Thyroid gland (tissue), 4 donors: ENCODE measurements at regions not wholly inside any gene's neighbourhood (a gene's known extent, or its start where the extent isn't known, plus 50 kb on each side); places are given as distances from the start of the nearest gene placed in this dataset.

Experiments
- CTCF ChIP-seq, 6 experiments: fragments of 200-600 bp in 3 of 6; fragments of 450-650 bp in 3 of 6; sonication (generic) in 3 of 6; IDR thresholded peaks; one replicate each; pipeline ENCODE4 v1.5.1; 2016 to 2019; ENCODE audit warnings: antibody characterized with exemption in 6 of 6, mild to moderate bottlenecking in 2 of 6, inconsistent platforms in 1 of 6, moderate library complexity in 1 of 6
- POLR2A ChIP-seq, 2 donors: fragments of 450-650 bp; IDR thresholded peaks; one replicate each; pipeline ENCODE4 v1.6.1; 2017; ENCODE audit warnings: antibody characterized with exemption in 2 of 2, mild to moderate bottlenecking in 2 of 2, moderate library complexity in 1 of 2

GRCh38 chr7:3156508-3156907 lies 112.8 kb upstream of the CARD11 start:
- TF ChIP-seq POLR2A (IDR thresholded peaks at IDR 0.05) (no peak), CTCF (IDR thresholded peaks at IDR 0.05) (no peak)
